Kidney capillary endothelial cell (primary cell): ENCODE measurements at regions not wholly inside any gene's neighbourhood (a gene's known extent, or its start where the extent isn't known, plus 50 kb on each side); places are given as distances from the start of the nearest gene placed in this dataset.

ENCODE experiments used
- DNase-seq: peaks from one replicate; pipeline ENCODE4 v3.0.0-alpha.2; 2018; ENCODE audit warnings: low spot score

DNA sequence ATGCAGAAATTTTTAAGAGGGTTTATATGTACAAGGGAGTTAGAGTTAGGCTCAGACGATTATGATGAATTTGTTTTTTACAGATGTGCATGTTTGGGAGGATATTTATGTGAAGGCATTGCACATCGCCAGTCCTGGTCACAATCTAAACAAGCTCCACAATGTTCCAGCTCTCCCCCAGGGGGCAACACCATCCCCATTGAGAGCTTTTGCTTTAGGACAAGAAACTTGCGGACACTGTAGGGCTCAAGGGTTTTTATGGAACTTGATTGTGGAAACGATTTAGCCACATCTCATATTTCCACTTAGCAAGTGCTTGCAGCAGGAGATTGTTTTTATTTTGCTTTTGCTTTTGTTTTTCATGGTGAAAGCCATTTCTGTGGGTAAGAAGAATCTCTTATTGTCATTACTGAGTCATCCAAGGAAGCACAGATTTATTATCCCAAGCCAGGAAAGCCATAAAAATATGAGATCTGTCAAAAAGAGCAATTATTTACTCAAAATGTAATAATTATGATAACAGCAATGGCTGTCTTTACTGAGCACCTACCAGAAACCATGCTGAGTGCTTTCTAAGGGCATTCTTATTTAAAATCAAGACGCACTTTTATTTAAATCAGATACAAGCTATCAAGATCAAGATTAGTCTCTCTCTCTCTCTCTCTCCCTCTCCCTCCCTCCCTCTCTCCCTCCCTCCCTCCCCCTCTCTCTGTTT is 276.7 kb upstream of the SRRM4 start:
- no peak for DNase-seq

GRCh38 chr12:118706437-118706836 is 274.9 kb upstream of the SRRM4 start:
- no peak for DNase-seq

GRCh38 chr12:118709946-118710345 is 271.4 kb upstream of the SRRM4 start:
- DNase-seq = no peak

GRCh38 chr12:118711185-118711584 is 270.2 kb upstream of the SRRM4 start:
- no peak for DNase-seq

DNA sequence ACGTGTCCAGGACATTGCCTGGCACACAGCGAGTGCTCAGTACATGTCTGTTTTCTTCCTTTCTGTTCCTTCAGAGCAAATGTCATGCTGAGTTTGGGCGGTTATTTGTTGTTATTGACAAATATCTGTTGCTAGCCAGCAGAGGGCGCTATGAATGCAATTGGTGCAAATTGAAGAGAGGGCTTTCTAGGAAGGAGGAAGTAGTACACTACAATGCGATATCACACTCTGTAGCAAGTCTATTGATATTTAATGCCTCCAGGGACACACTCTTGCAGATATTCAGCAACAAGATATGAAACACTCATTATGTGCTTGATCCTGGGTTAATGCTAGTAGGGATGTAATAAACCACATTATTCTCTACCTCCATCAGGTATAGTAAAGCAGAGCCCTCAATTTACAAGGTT is 267.3 kb upstream of the SRRM4 start:
- peak; percentile 5 for DNase-seq

- DNase-seq = no peak
Observed at GRCh38 chr12:118714500-118714899, 266.8 kb upstream of the SRRM4 start.

GRCh38 chr12:118715647-118716046 is 265.7 kb upstream of the SRRM4 start:
- DNase-seq = no peak

GRCh38 chr12:118727196-118727978 is 254.0 kb upstream of the SRRM4 start:
- no peak for DNase-seq

DNA sequence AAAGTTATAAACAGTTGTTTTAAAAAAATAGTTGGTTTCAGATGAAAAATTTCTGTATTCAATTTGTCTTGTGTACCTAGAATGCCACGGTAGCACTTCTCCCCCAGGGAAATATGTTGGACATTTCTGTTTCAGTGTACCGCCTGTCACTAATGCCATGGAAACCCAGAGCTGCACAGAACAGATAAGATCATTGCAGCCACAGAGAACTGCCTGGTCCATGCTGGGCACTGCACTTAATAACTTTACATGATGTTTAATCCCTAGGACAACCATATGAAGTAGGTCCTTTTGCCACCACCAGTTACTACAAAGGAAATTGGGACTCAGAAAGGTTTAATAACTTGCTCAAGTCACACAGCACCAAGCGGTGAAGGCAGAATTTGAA is 253.4 kb upstream of the SRRM4 start:
- DNase-seq = no peak

- no peak for DNase-seq
Observed at GRCh38 chr12:118734266-118734665, 247.1 kb upstream of the SRRM4 start.

DNA sequence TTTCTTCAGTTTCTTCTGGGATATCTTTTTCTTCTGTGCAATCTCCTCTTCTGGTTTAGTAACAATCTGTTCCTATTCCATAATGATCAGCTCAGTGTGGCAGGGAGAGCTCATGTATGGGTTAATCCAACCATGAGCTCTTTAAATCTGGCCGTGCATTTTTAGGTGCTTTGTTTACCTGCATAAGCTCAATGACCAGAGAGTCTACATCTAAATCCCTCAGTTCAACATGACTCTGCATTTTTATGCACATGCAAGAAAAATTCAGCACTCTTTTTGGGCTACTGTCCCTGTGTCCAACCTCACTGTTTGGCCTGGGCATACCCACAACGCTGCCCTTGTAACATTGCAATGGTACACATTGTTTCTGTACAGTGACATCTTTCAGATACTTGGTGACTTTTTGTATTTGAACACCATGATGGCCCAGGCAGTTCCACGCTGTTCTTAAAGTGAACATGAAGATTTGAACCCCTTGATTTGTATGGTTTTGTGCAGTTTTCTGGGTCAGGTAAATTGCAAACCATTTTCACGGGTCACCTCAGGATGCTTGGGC is 243.3 kb upstream of the SRRM4 start:
- no peak for DNase-seq

DNA sequence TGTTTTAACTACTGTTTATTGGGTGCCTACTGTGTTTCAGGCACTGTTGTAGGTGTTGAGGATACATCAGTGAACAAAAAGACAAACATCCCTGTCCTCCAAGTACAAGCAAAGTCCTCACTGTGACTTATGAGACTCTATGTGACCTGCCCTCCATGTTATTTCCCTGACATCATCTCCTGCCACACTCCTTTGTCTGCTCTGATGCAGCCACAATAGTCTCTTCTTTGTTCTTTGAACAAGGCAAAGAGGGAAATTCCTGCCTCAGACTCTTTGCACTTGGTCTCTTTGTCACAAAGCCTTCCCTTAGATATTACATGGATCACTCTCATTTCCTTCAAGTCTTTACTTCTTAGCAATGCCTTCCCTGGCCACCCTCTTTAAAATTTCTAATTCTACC is 240.1 kb upstream of the SRRM4 start:
- no peak for DNase-seq

DNA sequence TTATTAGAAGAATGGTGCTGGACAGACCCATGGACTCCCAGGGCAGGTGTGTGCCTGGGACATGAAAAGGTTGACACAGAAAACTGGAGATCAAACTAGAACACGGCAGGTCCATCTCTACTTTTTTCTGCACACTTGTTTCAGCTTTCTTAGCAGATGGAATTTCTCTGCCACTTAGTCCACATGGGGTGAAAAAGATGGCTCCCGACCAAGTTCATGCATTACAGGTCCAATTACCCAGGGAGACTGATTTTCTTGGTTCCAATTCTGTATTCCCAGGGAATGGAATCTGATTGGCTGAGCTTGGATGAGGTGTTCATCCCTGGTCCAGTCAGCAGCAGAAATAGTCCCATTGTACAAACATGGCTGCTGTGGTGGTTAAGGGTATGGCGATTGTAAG is 238.9 kb upstream of the SRRM4 start:
- DNase-seq = no peak

- DNase-seq = no peak
Observed at GRCh38 chr12:118743896-118744700, 237.2 kb upstream of the SRRM4 start.

DNA sequence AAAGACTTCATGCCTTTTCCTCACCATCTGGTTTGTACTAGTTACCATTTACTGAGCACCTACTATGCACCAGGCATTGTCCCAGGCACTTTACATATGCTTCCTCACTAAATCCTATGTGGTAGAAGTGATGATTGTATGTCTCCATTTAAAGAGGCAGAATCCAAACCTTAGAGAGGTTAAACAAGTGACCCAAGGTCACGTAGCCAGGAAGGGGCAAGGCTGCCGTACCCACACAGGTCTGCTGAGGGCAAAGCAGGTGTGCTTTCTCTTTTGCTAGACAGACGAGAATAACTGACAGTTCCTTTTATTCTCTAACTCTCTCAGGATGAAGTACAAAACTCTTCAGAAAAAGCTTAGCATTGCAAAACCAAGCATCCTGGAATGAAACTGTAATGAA is 235.2 kb upstream of the SRRM4 start:
- DNase-seq = no peak

DNA sequence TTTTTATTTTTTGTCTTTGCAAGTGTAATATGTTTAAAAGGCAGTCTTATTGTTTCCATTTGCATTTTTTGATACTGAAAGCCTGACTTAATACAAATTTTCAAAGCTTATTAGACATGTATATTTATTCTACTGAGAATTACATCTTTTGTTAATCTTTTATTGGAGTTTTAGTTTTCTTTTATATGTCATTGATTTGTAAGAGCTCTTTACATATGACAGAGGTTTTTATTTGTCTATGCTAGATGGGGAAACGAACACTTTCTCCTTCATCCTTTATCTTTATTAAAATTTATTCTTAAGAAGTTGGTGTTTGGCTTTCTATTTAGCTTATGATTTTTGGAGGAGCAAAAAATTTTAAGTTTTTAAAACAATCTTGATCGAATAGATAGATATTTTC is 234.4 kb upstream of the SRRM4 start:
- DNase-seq = no peak

- no peak for DNase-seq
Observed at GRCh38 chr12:118747771-118748170, 233.6 kb upstream of the SRRM4 start.

- DNase-seq = no peak
Observed at GRCh38 chr12:118748478-118749380, 232.6 kb upstream of the SRRM4 start.

- DNase-seq = no peak
Observed at GRCh38 chr12:118749646-118750045, 231.7 kb upstream of the SRRM4 start.

DNA sequence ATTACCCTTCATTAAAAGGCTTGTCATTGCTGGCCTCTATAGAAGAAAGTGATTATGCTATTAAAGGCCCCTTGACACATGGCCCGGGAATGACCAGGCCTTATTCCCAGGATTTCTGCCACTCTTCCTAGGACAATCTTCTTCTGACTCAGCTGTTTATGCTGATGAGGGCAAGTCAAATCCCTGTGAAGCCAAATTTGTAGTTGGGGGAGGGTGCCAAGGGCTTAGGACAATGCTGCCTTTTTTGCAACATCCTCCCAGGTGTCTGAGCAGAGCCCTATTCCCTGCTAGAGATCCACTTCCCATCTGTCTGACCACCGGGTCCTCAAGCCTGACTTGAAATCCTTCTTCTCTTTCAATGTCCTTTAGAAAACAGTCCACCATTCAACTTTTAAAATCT is 230.7 kb upstream of the SRRM4 start:
- DNase-seq = no peak

- DNase-seq = no peak
Observed at GRCh38 chr12:118751355-118751754, 230.0 kb upstream of the SRRM4 start.

DNA sequence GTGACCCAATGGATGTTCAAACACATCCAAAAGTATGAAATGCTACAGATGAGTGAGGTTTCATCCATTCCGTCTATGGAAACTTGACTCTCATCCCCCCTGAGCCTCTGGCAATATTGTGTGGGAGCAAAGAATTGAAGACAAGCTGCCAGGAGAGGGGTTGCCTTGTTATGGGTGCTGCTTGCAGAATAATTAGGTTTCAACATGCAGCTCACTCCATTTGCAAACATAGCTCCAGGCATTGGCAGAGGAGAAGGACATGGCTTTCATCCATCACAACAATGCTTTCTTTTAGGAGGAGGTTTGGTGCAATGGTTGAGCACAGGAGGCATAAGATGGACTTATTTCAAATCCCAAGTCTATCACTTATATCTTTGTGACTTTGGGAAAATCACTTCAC is 220.7 kb upstream of the SRRM4 start:
- no peak for DNase-seq
